Mucosa of stomach (tissue), 1 donor: ENCODE measurements at regions not wholly inside any gene's neighbourhood (a gene's known extent, or its start where the extent isn't known, plus 50 kb on each side); places are given as distances from the start of the nearest gene placed in this dataset.

ENCODE experiments used
- H3K27me3 ChIP-seq: one replicate; pipeline ENCODE4 v1.7.0; 2013; ENCODE audit warnings: mild to moderate bottlenecking, low read length; ENCODE audit not compliant: control insufficient read depth, insufficient read depth
- H3K36me3 ChIP-seq: one replicate; pipeline ENCODE4 v1.7.0; 2013; ENCODE audit warnings: low read length; ENCODE audit not compliant: control insufficient read depth, insufficient read depth
- H3K4me1 ChIP-seq: one replicate; pipeline ENCODE4 v1.7.0; 2013; ENCODE audit warnings: mild to moderate bottlenecking, low read length; ENCODE audit not compliant: control insufficient read depth, insufficient read depth
- H3K4me3 ChIP-seq: one replicate; pipeline ENCODE4 v1.7.0; 2013; ENCODE audit warnings: low read length
- H3K9ac ChIP-seq: one replicate; pipeline ENCODE4 v1.7.0; 2013; ENCODE audit warnings: mild to moderate bottlenecking, low read length, moderate library complexity
- H3K9me3 ChIP-seq: one replicate; pipeline ENCODE4 v1.7.0; 2013; ENCODE audit warnings: mild to moderate bottlenecking, low read length, moderate library complexity; ENCODE audit not compliant: control insufficient read depth
- donor health status: Pancreatic carcinoma.

DNA sequence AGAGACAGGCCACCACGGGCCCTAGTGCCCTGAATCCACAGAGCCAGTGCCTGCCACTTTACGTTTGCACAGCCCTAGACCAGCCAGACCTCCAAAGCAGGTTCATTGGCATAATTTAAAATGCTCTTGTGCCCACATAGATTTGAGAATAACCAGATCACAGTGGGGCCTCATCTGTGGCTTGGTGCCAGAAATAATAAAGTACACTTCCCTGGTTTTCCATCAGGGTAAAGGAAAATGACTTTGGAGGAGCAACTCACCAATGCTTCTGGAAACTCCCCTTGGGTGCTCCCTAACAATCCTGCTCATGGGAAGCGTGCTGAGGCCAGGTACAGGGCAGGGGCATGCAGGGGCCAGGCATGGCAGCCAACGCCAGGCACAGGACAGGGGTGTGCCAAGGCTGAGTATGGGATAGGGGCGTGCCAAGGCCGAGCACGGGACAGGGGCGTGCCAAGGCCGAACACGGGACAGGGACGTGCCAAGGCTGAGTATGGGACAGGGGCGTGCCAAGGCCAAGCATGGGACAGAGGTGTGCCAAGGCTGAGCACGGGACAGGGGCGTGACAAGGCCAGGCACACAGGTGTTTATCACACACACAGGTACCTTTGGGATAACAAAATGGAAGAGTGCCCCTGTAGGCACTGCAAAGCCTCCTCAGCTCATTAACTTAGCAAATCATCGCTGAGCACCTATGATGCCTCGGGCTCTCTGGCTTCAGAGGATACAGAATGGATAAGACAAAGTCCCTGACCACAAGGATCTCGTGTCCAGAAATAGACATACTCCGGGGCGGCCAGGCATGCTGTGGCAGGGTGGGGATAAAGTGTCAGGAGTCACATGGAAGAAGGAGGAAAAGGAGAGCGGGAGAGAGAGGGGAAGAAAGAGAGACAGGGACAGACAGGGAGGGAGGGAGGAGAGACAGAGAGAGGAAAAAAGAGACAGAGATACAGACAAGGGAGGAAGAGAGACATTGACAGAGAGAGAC lies 334.7 kb downstream of the EIPR1 start:
- Histone ChIP-seq H3K9me3 (no peaks in the 10 kb centered on the region), H3K4me1 (no peaks in the 10 kb centered on the region), H3K9ac (no peak overlapping the region), H3K27me3 (no peaks in the 10 kb centered on the region), H3K36me3 (no peaks in the 10 kb centered on the region), H3K4me3 (no peak overlapping the region)

DNA sequence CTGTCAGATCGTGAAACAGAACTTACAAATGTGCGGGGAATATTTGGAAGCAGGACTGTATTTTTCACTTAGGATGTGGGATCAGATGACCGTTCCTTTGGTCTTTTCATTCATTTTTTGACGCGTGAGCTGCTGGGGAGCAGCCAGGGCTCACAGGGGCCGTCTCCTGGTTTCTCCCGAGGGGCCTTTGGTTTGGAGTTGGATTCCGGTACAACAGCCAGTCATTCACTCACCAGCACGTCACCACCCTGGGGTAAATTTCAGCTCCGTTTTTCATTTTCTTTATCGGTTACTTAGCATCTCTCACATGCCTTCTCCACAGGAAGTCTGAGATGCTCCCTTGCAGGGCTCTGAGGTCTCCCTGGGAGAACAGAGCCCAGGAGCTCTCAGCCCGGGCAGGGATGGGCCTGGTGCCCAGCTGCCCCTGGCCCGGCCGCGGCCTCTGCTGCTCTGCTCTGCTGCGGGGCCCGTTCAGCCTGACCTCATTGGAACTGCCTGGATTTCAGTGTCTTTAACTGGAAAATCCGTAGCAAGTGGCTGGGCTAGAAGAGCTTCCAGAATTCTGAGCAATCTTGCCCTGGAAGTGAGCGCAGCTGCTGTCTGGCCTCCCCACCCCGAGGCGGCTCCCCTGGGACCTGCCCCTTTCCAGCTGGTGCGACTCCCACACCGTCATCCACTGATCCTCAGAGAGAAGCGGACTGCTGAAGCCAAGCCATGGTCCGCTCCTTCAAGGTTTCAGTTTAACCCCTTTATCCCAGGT lies 335.6 kb downstream of the EIPR1 start:
- Histone ChIP-seq H3K4me3 (no peak overlapping the region), H3K4me1 (no peaks in the 10 kb centered on the region), H3K9me3 (no peaks in the 10 kb centered on the region), H3K9ac (no peak overlapping the region), H3K36me3 (no peaks in the 10 kb centered on the region), H3K27me3 (no peaks in the 10 kb centered on the region)

DNA sequence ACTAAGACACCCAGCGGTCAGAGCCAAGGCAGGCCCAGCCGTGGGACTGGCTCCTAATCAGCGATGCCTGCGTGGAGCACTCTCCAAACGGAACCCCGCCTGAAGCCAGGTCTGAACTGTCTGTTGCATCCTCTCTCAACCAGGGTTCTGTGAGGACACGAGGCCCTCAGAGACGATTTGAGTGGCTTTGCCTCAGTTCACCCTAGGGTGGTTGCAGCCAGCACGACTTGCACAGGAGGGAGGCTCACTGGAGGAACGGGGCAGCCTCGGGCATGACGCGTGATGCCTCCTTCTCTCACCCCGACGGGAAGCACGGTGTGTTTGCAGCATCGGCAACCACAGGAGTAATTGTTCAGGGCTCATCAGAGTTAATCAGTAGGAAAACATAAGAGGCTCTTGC lies 336.4 kb downstream of the EIPR1 start:
- Histone ChIP-seq H3K27me3 (no peaks in the 10 kb centered on the region), H3K9me3 (no peaks in the 10 kb centered on the region), H3K36me3 (no peaks in the 10 kb centered on the region), H3K4me1 (no peaks in the 10 kb centered on the region), H3K4me3 (no peak overlapping the region), H3K9ac (no peak overlapping the region)

DNA sequence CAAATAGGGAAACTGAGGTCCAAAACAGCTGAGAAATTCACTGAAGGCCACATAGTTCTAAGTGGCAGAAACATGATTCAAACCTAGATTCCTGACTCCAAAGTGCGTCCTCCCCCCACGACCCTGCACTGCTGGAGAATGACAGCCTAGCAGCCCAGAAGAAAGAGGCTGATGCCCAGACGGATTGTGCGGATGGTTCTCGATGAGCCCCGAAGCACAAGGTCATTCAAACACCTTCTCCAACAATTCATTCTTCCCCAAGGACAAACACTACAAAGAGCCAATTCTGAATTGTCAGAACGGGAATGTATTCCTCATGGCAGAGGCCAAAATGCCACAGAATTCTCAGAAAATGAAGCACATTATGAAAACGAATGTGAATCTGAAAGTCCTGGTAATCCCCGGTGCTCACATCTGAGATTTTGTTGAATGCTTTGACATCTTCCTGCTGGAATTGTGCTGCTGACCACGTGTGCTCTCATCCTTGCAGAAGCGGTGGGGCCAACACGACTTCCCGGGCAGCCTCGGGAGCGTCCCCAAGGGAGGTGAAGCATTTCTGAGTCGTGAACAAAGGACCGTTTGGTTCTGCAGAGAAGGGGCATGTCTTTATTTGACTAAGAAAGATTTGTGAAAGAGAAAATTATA lies 337.0 kb downstream of the EIPR1 start:
- Histone ChIP-seq H3K9me3 (no peaks in the 10 kb centered on the region), H3K9ac (no peak overlapping the region), H3K4me3 (no peak overlapping the region), H3K36me3 (no peaks in the 10 kb centered on the region), H3K4me1 (no peaks in the 10 kb centered on the region), H3K27me3 (no peaks in the 10 kb centered on the region)

DNA sequence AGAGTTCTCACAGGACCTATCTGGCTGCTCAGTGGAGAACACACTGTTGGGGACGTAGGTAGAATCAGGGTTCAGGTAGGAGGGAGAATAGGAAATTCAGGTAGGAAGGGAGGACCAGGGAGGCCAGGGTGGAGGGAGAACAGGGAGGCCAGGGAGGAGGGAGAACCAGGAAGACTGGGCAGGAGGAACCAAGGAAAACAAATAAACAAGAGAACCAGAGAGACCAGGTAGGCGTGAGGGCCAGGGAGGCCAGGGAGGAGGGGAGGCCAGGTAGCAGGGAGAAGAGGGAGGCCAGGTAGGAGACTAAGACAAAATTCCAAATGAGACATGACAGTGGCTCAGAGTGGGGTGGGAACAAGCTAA lies 337.6 kb downstream of the EIPR1 start:
- Histone ChIP-seq H3K4me3 (no peak overlapping the region), H3K27me3 (no peaks in the 10 kb centered on the region), H3K4me1 (no peaks in the 10 kb centered on the region), H3K9ac (no peak overlapping the region), H3K9me3 (no peaks in the 10 kb centered on the region), H3K36me3 (no peaks in the 10 kb centered on the region)

DNA sequence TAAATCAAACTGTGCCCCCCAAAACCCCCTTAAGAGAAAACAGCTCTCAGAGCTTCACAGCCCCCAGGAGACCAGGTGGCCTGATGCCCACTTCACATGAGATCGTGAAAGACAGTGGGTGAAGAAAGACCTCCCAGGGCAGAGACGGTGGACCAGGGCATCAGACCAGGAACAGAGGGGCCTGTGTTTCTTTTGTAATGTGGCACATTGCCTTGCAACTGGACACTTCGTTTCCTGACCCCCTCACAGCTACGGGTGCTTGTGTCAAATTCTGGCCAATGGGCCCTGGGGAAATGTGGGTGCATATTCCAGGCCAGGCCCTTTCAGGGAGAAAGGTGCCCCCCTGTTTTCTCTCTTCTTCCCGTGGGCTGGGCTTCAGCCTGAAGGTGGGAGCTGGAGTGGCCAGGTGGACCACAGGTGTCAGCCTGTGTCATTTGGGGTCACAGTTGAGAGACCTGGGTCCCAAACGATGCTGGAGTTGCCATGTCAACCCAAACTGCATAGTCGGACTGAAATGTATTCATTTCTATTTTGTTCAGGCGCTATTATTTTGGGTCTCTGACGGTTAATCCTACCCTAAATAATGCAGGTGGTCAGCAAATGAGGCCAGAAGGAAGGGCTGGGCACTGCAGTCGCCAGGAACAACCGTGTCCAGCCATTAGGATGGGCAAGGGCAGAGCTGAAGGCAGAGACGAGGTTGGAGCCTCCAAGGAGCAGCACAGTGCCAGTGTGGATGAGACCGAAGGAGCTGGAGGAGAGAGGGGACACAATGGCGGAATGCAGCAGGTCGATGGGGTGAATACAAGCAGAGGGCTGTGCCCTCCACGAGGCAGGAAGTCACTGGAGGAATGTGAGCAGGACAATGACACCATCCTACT lies 338.2 kb downstream of the EIPR1 start:
- Histone ChIP-seq H3K9me3 (no peaks in the 10 kb centered on the region), H3K9ac (no peak overlapping the region), H3K36me3 (no peaks in the 10 kb centered on the region), H3K4me1 (no peaks in the 10 kb centered on the region), H3K27me3 (no peaks in the 10 kb centered on the region), H3K4me3 (no peak overlapping the region)

DNA sequence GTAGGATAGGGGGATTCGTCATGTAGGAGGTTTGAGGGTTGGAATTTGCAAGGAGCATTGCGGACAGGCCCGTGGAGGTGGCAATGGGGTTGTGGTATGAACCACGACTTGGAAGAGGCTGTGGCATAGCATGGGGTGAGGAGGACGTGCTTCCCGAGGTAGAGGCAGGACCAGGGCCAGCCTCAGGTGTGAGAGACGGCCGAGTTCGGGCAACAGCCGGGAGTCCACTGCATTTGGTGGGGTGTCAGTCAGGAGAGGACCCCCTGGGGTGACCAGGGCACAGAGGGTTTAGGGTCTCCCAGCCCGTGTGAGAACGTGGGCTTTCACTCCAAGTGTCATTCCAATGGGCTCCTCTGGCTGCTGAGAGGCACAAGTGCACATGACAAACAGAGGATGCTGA lies 339.0 kb downstream of the EIPR1 start:
- no peak overlapping the region for H3K9ac ChIP-seq
- no peaks in the 10 kb centered on the region for H3K27me3 ChIP-seq

DNA sequence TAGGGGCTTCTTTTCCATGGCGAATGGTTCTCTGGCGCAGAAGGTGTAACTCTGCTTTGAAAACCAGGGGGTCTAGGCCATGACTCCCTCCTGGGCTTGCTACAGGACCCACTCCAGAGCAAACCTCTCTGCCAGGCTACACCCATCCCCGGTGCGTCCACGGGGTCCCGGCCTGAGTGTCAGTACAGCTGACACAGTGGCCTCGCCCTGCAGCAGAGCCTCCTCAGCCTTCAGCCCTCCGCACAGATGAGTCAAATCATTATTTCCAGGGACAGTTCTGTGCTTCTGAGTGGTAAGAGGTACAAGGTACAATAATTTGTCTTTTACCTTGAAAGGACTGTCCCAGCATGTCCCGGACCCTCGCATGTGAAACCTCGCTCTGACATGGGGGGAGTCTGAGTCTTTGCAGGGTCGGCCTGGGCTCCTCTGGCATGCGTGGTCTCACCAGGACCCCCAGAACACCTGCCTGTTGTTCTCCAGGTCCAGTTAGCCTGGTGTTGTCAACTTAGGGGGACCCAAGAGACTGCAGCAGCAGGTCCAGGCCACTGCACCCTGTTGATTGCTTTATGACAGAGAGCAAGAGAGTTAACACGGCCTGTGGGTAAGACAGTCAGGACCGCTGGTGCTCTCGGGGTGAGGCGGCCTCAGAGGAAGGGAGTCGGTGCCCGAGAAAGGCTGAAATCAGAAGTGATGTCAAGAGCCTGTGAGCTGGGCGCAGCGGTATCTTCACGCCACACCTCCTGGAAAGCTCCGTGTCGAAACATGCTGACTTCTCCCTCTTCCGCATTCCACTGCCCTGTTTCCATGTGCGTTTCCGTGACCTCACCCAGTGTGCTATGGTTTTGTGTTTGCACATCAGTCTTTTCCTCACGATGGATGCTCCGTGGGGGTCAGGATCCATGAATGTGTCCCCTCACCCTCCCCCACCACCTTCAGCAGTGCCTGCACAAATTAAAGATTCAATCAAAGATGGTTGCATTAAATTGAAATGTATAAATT lies 340.1 kb downstream of the EIPR1 start:
- H3K4me1 ChIP-seq, result no peaks in the 10 kb centered on the region
- H3K9me3 ChIP-seq, result no peaks in the 10 kb centered on the region
- H3K36me3 ChIP-seq, result no peaks in the 10 kb centered on the region

More for the DNA sequence above, 339.0 kb downstream of the EIPR1 start:
- Histone ChIP-seq H3K9me3 (no peaks in the 10 kb centered on the region), H3K4me1 (no peaks in the 10 kb centered on the region), H3K36me3 (no peaks in the 10 kb centered on the region), H3K4me3 (no peak overlapping the region)

DNA sequence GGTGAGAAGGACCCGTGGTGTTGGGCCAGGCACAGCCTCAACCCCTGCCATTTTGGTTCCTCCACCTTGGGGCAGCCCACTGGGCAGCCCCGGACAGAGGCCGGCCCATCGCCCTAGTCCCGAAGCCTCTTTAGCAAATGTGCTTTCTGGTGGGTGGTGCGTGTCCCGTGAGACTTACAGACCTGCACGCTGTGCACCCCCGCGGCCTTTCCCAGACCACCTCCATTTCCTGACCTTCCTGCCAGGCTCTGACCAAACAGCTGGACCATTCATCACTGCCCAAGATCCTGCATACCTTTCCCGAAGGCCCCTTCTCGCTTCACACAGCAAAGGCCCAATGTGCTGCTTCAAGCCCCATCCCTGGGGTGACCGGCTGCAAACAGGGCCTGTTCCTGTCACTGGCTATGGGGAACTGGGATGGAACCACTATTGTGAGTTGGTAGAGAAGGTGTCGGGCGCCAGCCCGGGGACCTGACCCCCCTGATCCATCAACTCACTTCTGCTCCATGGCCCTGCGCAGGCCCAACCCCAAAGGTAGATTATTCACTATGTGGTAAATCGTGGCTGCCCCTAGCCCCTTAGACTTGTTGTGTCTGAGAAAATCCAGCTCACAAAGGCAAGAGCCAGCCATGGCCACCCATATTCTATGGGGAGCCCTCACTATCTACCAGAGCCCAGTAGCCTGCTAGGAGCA lies 341.0 kb downstream of the EIPR1 start:
- H3K9me3 ChIP-seq, result no peaks in the 10 kb centered on the region
- no peak overlapping the region for H3K9ac ChIP-seq
- H3K4me1 ChIP-seq, result no peaks in the 10 kb centered on the region
- no peaks in the 10 kb centered on the region for H3K36me3 ChIP-seq
- no peak overlapping the region for H3K4me3 ChIP-seq
- no peaks in the 10 kb centered on the region for H3K27me3 ChIP-seq

More for the DNA sequence above, 340.1 kb downstream of the EIPR1 start:
- H3K9ac ChIP-seq, result no peak overlapping the region
- H3K4me3 ChIP-seq, result no peak overlapping the region
- no peaks in the 10 kb centered on the region for H3K27me3 ChIP-seq

DNA sequence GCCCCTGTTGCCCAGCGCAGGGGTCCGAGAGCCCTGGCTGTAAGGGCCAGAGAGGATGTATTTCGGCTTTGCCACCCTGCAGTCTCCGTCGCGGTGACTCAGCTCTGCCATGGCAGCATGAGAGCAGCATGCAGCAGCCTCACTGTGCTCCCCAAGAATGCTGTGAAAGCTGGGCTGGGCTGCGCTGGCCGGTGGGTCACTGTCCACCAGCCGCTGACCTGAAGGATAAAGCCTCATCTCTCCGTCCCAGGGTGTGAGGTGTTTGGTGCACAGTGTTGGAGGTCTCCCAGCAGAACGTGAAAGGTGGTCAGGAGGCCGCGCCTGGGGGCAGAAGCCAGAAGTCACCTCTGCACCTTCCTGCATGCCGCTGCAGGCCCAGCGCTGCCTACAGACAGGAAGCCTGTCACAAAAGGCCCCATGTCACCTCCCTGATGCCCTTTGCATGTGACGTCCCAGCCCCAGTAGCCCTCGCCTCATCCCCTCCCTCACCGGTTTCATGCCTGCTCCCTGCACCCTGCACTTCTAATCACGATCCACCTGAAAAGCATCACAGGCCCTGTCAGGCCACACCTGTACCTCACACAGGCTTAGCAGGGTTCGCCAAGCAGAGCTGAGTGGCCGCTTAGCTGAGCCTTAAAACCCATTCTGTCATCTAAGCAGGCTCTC lies 342.1 kb downstream of the EIPR1 start:
- Histone ChIP-seq H3K4me1 (no peaks in the 10 kb centered on the region), H3K4me3 (no peak overlapping the region), H3K36me3 (no peaks in the 10 kb centered on the region), H3K27me3 (no peaks in the 10 kb centered on the region), H3K9me3 (no peaks in the 10 kb centered on the region), H3K9ac (no peak overlapping the region)
